C4-2B (cell line): ENCODE measurements at regions not wholly inside any gene's neighbourhood (a gene's known extent, or its start where the extent isn't known, plus 50 kb on each side); places are given as distances from the start of the nearest gene placed in this dataset.

ENCODE experiments used
- CTCF ChIP-seq: fragments of 450-650 bp; conservative IDR thresholded peaks from 2 replicates; pipeline ENCODE4 v1.5.1; 2017; ENCODE audit warnings: mild to moderate bottlenecking
- ZFX ChIP-seq: fragments of 450-650 bp; IDR thresholded peaks from 2 replicates; pipeline ENCODE4 v1.6.1; 2017

GRCh38 chr9:107794259-107794658 is 304.7 kb upstream of the KLF4 start:
- TF ChIP-seq ZFX (no peak), CTCF (no peak)
